ENCODE measurements at regions not wholly inside any gene's neighbourhood (a gene's known extent, or its start where the extent isn't known, plus 50 kb on each side); places are given as distances from the start of the nearest gene placed in this dataset.

GRCh38 chr3:177613901-177614300, 416.6 kb upstream of the TBL1XR1 start:
- TF ChIP-seq, protein P1, sequence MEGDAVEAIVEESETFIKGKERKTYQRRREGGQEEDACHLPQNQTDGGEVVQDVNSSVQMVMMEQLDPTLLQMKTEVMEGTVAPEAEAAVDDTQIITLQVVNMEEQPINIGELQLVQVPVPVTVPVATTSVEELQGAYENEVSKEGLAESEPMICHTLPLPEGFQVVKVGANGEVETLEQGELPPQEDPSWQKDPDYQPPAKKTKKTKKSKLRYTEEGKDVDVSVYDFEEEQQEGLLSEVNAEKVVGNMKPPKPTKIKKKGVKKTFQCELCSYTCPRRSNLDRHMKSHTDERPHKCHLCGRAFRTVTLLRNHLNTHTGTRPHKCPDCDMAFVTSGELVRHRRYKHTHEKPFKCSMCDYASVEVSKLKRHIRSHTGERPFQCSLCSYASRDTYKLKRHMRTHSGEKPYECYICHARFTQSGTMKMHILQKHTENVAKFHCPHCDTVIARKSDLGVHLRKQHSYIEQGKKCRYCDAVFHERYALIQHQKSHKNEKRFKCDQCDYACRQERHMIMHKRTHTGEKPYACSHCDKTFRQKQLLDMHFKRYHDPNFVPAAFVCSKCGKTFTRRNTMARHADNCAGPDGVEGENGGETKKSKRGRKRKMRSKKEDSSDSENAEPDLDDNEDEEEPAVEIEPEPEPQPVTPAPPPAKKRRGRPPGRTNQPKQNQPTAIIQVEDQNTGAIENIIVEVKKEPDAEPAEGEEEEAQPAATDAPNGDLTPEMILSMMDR (IDR thresholded peaks at IDR 0.05; ENCODE audit: poor library complexity, severe bottlenecking), result no peak
- TF ChIP-seq TAF1 (IDR thresholded peaks at IDR 0.05; ENCODE audit: low read depth), result no peak
- no peak for TF ChIP-seq POLR2AphosphoS5 (IDR thresholded peaks at IDR 0.05)
- TF ChIP-seq SMC3 (conservative IDR thresholded peaks at IDR 0.05; ENCODE audit: poor library complexity), result no peak
- no peak for TF ChIP-seq RAD21 (conservative IDR thresholded peaks at IDR 0.05)
- TF ChIP-seq EZH2 (IDR thresholded peaks at IDR 0.05; ENCODE audit: borderline replicate concordance, insufficient read depth, low read length, poor library complexity, severe bottlenecking), result no peak
- no peaks in the 10 kb centered on the region for H3K9me3 ChIP-seq (ENCODE audit: low read length)

GRCh38 chr3:177615015-177615414, 417.7 kb upstream of the TBL1XR1 start:
- no peaks in the 10 kb centered on the region for H3K9me3 ChIP-seq (ENCODE audit: low read length)

More at GRCh38 chr3:177613901-177614300, 416.6 kb upstream of the TBL1XR1 start:
- Histone ChIP-seq H3F3A (ENCODE audit: insufficient read depth, low read length, poor library complexity, severe bottlenecking) (no peaks in the 10 kb centered on the region), H3K9ac (ENCODE audit: low read length) (no peak overlapping the region), H3K4me2 (ENCODE audit: low read length) (no peak overlapping the region), H4K20me1 (ENCODE audit: insufficient read depth) (no peaks in the 10 kb centered on the region), H3K79me2 (replicated peaks; ENCODE audit: insufficient read depth, low read length) (no peaks in the 10 kb centered on the region), H3K27me3 (ENCODE audit: insufficient read depth, low read depth, low read length) (no peaks in the 10 kb centered on the region), H3K9me2 (ENCODE audit: insufficient read depth, low read length) (no peaks in the 10 kb centered on the region), H3K27ac (ENCODE audit: low read length) (no peak overlapping the region), H2AFZ (ENCODE audit: low read depth, low read length) (no peak overlapping the region), H3K36me3 (ENCODE audit: insufficient read depth, low read length) (no peaks in the 10 kb centered on the region), H3K4me3 (ENCODE audit: low read length) (no peak overlapping the region)

DNA sequence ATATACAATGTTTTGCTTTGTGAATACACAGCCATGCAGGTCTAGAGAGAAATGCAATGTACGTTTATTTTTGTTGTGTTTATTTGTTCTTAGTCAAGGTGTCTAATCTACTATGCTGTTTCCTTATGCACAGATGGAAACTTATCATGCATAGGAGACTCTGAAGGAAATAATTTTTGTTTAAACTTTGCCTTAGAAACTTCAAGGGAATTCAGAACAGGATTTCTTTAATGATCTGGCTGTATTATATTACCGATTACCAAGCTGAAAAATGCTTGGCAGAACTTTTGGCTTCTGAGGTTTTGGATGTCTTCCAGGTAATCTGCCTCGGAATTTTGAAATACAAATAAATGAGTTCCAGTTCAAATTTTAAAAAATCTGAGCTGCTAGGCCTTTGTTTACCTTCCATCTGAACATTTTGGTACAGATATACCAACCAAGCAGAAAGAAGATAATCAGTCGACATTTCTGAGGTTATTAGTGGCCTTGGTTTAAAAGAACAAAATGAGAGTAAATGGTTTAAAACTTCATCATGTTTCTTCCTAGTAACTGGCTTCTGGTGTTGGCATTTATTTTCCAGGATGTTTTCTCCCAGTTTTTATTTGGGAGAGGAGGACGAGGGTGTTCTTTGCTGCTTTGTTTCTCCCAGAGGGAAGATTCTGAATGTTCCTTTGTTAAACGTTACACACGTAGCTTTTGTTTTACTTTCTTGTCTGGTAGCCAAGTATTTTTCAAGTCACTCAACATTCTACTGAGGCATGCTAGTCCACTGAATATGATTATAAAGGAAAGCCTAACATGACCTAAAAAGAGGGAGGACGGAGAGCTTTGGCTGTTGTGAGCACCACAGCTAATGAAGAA, 421.8 kb upstream of the TBL1XR1 start:
- H3K36me3 ChIP-seq (ENCODE audit: insufficient read depth, low read length), result no peaks in the 10 kb centered on the region
- no peaks in the 10 kb centered on the region for H3K9me2 ChIP-seq (ENCODE audit: insufficient read depth, low read length)
- no peak overlapping the region for H2AFZ ChIP-seq (ENCODE audit: low read depth, low read length)
- TF ChIP-seq TAF1 (IDR thresholded peaks at IDR 0.05; ENCODE audit: low read depth) (no peak), MXI1 (conservative IDR thresholded peaks at IDR 0.05; ENCODE audit: poor library complexity, severe bottlenecking) (no peak), EP300 (conservative IDR thresholded peaks at IDR 0.05; ENCODE audit: poor library complexity, severe bottlenecking) (no peak), EZH2 (IDR thresholded peaks at IDR 0.05; ENCODE audit: borderline replicate concordance, insufficient read depth, low read length, poor library complexity, severe bottlenecking) (no peak), POLR2AphosphoS5 (IDR thresholded peaks at IDR 0.05) (no peak), RAD21 (conservative IDR thresholded peaks at IDR 0.05) (no peak)
- TF ChIP-seq, protein P1 (IDR thresholded peaks at IDR 0.05; ENCODE audit: poor library complexity, severe bottlenecking), result no peak
- TF ChIP-seq, protein P2, sequence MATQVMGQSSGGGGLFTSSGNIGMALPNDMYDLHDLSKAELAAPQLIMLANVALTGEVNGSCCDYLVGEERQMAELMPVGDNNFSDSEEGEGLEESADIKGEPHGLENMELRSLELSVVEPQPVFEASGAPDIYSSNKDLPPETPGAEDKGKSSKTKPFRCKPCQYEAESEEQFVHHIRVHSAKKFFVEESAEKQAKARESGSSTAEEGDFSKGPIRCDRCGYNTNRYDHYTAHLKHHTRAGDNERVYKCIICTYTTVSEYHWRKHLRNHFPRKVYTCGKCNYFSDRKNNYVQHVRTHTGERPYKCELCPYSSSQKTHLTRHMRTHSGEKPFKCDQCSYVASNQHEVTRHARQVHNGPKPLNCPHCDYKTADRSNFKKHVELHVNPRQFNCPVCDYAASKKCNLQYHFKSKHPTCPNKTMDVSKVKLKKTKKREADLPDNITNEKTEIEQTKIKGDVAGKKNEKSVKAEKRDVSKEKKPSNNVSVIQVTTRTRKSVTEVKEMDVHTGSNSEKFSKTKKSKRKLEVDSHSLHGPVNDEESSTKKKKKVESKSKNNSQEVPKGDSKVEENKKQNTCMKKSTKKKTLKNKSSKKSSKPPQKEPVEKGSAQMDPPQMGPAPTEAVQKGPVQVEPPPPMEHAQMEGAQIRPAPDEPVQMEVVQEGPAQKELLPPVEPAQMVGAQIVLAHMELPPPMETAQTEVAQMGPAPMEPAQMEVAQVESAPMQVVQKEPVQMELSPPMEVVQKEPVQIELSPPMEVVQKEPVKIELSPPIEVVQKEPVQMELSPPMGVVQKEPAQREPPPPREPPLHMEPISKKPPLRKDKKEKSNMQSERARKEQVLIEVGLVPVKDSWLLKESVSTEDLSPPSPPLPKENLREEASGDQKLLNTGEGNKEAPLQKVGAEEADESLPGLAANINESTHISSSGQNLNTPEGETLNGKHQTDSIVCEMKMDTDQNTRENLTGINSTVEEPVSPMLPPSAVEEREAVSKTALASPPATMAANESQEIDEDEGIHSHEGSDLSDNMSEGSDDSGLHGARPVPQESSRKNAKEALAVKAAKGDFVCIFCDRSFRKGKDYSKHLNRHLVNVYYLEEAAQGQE (IDR thresholded peaks at IDR 0.05; ENCODE audit: borderline replicate concordance), result no peak
- H4K20me1 ChIP-seq (ENCODE audit: insufficient read depth), result no peaks in the 10 kb centered on the region
- no peak overlapping the region for H3K4me2 ChIP-seq (ENCODE audit: low read length)
- no peak overlapping the region for H3K4me3 ChIP-seq (ENCODE audit: low read length)
- H3F3A ChIP-seq (ENCODE audit: insufficient read depth, low read length, poor library complexity, severe bottlenecking), result no peaks in the 10 kb centered on the region
- H3K9me3 ChIP-seq (ENCODE audit: low read length), result no peaks in the 10 kb centered on the region
- H3K9ac ChIP-seq (ENCODE audit: low read length), result no peak overlapping the region
- H3K79me2 ChIP-seq (replicated peaks; ENCODE audit: insufficient read depth, low read length), result no peaks in the 10 kb centered on the region
- H3K27ac ChIP-seq (ENCODE audit: low read length), result no peak overlapping the region
- H3K27me3 ChIP-seq (ENCODE audit: insufficient read depth, low read depth, low read length), result no peaks in the 10 kb centered on the region

More at GRCh38 chr3:177615015-177615414, 417.7 kb upstream of the TBL1XR1 start:
- H3K9ac ChIP-seq (ENCODE audit: low read length), result no peak overlapping the region
- H3K36me3 ChIP-seq (ENCODE audit: insufficient read depth, low read length), result no peaks in the 10 kb centered on the region
- no peaks in the 10 kb centered on the region for H3F3A ChIP-seq (ENCODE audit: insufficient read depth, low read length, poor library complexity, severe bottlenecking)
- H3K27ac ChIP-seq (ENCODE audit: low read length), result no peak overlapping the region
- no peaks in the 10 kb centered on the region for H3K27me3 ChIP-seq (ENCODE audit: insufficient read depth, low read depth, low read length)
- no peaks in the 10 kb centered on the region for H4K20me1 ChIP-seq (ENCODE audit: insufficient read depth)
- TF ChIP-seq SMC3 (conservative IDR thresholded peaks at IDR 0.05; ENCODE audit: poor library complexity) (no peak), POLR2AphosphoS5 (IDR thresholded peaks at IDR 0.05) (no peak), TAF1 (IDR thresholded peaks at IDR 0.05; ENCODE audit: low read depth) (no peak), RAD21 (conservative IDR thresholded peaks at IDR 0.05) (no peak)
- H2AFZ ChIP-seq (ENCODE audit: low read depth, low read length), result no peak overlapping the region
- H3K9me2 ChIP-seq (ENCODE audit: insufficient read depth, low read length), result no peaks in the 10 kb centered on the region
- H3K79me2 ChIP-seq (replicated peaks; ENCODE audit: insufficient read depth, low read length), result no peaks in the 10 kb centered on the region
- no peak overlapping the region for H3K4me3 ChIP-seq (ENCODE audit: low read length)
- H3K4me2 ChIP-seq (ENCODE audit: low read length), result no peak overlapping the region

Data from neural cell (in vitro differentiated cells).